GM08714 (cell line): ENCODE measurements at regions not wholly inside any gene's neighbourhood (a gene's known extent, or its start where the extent isn't known, plus 50 kb on each side); places are given as distances from the start of the nearest gene placed in this dataset.
A peak's percentile ranks its signal among the peaks of the same experiment; 100 is the strongest.
"Not testable (repeated sequence)": the region's sequence is repeated elsewhere in the genome, so short reads cannot be mapped to it uniquely, and the experiment has no call there.

ENCODE experiments used
- H3K4me3 ChIP-seq: fragments of 200-500 bp; sonication (Bioruptor generic); 2 replicates; pipeline ENCODE4 v1.5.1; 2014; ENCODE audit warnings: mild to moderate bottlenecking, low read length, inconsistent platforms
- ZNF274 ChIP-seq: IDR thresholded peaks from 2 replicates; pipeline ENCODE4 v1.6.1; 2012; ENCODE audit warnings: mild to moderate bottlenecking, low read depth, low read length

DNA sequence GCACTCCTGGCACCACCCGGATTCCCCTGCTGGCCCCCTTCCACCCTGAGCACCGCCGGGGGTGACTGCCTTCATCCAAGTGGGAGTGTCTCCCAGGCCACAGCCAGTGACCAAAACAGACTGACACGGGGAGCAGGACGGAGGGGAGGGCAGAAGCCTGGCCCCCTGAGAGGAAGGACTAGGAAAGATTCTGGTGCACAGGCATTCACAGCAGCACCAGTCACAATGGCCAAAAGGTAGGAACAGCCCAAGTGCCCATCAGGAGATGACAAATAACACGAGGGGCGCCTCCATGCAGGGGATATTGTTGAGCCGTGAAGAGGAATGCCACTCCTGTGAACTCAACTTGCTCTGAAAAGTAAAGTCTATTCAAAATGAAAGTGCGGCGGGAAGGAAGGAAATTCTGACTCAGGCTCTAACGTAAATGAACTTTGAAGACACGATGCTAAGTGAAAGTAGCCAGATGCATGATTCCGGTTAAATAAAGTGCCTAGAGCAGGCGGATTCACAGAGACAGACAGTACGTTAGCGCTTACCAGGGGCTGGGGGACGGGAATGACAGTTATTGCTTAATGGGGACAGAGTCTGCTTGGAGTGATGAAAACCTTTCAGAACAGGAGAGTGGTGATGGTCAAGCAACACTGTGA, 146.1 kb upstream of the NCOR2 start:
- peak overlapping the region; percentile 15; the same call in 1 of the 2 replicates for H3K4me3 ChIP-seq

DNA sequence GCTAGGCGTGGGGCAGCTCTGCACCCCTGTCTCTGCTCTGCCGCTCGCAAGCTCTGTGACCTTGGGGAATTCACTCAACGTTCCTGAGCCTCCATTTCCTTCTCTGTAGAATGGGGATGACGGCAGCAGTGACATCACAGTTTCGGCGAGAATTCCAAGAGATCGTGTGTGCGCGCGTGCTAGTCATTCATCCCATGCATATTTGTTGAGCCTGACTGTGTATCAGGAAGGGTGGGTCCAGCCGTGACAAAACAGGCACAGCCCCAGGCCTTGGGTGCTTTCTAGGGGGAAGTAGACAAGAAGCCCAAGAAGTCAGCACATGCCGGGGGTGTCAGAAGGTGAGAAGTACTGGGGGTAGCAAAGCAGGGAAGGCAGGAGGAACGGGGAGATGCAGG, 145.6 kb upstream of the NCOR2 start:
- H3K4me3 ChIP-seq, result no peak overlapping the region
- TF ChIP-seq ZNF274, result no peak

More for the DNA sequence above, 146.1 kb upstream of the NCOR2 start:
- TF ChIP-seq ZNF274, result no peak

DNA sequence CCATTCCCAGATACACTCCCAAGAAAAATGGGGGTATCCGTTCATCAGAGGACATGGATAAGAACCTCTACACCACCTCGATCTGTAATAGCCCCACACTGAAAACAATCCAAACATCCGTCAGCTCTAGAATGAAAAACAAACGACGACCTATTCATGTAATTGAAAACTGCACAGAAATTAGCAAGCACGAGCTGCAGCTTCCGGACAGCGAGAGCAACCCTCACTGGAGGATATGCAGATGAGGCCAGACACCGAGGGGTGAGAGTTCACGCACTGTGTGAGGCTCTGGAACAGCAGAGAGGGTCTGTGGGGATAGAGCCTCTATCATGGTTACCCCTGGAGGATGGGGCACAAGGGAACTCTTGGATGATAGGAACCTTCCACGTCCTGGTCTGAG, 143.9 kb upstream of the NCOR2 start:
- no peak overlapping the region for H3K4me3 ChIP-seq
- no peak for TF ChIP-seq ZNF274

DNA sequence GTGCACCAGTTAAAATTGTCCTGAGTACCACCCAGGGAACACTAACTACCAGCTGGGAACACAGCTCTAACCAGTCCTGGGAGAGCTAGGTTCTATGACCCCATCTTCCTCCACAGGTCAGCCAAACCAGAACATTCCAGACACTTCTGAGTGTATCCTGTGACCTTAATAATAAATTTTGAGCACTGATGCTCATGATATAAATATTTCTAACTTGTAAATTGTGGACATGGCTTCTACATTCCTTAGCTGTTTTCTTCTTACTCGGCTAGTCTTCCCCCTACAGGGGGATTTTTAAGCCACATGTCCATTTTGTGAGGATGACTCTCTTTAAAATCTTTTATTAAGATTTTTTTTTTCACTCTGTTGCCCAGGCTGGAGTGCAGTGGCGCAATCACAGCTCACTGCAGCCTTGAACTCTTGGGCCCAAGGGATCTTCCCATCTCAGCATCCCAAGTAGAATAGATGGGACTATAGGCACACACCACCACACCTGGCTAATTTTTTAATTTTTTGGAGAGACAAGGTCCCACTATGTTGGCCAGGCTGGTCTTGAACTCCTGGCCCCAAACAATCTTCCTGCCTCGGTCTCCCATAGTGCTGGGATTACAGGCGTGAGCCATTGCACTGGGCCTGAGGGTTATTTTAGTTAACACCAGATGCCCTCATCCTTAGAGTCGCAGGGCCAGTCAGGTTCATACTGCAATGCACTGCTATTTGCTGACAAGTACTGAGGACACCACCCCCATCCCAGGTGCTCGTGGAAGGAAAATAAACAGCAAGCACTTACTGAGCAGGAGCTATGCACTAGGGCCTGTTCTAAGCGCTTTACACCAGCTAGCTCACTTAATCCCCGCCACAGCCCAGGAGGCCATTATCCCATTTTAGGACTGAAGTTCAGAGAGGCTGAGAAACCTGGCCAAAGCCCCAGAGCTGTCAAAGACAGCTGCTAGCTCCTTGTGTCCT, 142.6 kb upstream of the NCOR2 start:
- no peak overlapping the region for H3K4me3 ChIP-seq
- TF ChIP-seq ZNF274, result no peak

DNA sequence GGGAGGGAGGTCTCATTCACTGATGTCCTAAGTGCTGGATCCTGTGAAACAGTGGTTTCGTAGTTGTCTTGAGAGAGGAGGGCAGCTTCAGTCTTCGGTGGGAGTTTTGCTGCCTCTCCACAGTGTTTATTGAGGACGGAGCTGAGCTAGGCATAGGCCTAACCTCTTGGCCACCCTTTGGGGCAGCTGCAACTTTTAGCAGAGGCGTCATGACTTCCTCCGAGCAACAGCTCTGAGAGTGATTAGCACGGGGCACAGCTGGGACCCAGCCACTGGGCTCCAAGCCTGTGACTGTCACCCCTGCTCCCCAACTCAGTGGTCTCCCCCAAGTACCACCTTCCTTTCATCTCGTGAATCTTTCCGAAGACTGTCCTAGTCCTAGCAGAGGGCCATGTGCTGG, 139.9 kb upstream of the NCOR2 start:
- no peak for TF ChIP-seq ZNF274

DNA sequence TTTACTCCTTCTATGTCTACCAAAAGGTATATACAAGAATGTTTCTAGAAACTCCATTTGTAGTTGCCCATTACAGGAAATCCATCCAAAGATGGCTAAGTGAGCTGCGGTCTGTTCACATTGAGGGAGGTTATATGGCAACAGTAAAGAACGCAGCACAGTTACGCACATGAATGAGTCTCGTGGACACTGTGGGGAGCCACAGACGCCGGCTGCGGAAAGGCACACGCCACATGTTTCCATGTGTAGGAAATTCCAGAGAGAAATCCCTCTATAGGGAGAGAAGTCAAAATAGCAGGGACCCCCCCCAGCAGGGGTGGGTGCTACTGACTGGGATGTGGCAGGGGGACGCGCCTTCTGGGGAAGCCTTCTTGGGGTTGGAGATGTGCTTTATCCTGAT, 139.0 kb upstream of the NCOR2 start:
- H3K4me3 ChIP-seq, result no peak overlapping the region
- no peak for TF ChIP-seq ZNF274

More for the DNA sequence above, 139.9 kb upstream of the NCOR2 start:
- no peak overlapping the region for H3K4me3 ChIP-seq

DNA sequence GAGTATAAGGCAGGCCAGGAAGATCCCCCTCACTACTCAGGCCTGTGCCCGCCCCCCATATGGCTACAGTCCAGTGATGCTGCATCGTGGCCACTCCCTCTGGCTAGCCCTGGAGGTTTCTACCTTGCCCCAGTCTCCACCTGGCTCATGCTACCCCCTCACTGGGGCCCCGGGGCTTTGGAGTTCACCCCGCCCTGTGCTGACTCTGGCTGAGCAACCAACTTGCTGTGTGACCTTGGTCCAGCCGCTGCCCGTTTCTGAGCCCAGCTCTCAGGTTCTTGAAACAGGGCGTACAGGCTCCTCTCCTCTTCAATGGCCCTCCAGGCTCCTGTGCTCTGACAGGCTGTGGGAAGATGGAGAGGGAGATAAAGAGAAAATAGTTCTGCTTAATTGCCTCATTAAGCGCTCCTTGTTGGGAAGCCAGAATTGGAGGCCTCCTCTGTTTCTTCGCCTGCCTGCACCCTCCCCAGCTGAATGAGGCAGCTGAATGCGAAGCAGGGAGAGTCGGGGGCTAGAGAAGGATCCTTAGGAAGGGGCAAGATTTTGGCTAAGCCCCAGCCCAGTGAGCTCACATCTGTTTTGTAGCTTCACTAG, 138.2 kb upstream of the NCOR2 start:
- no peak overlapping the region for H3K4me3 ChIP-seq
- no peak for TF ChIP-seq ZNF274

DNA sequence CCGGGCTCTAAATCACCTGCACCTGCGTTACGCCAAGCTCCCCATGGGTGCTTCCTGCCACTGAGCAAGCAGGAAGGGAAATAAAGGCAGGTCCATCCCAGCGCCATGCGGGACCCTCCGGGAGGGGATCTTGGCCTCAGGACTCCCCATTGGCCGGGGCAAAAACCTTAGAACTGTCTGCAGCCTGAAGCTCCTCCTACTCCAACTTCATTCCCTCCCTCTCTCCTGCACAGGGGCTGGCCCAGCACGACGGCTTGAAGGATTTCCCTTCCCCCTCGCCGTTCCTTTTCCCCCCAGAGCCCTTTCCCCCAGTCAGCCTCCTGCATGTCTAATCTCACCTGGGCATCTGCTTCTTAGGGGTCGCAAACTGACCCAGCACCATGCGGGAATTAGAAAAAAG, 137.2 kb upstream of the NCOR2 start:
- H3K4me3 ChIP-seq, result no peak overlapping the region

DNA sequence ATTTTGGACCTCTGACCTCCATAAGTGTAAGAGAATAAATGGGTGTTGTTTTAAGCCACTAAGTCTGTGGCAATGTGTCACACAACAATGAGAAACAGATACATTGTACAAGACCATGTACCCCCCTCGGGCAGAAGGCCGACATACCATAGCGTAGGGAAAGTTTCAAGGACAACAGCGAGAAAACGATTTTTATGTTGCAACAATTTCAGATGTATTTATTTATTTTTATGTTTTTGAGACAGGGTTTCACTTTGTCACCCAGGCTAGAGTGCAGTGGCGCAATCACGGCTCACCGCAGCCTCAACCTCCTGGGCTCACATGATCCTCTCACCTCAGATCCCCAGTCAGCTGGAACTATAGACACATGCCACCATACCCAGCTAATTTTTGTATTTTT, 136.4 kb upstream of the NCOR2 start:
- TF ChIP-seq ZNF274, result no peak
- H3K4me3 ChIP-seq, result no peak overlapping the region

More for the DNA sequence above, 137.2 kb upstream of the NCOR2 start:
- TF ChIP-seq ZNF274, result no peak

DNA sequence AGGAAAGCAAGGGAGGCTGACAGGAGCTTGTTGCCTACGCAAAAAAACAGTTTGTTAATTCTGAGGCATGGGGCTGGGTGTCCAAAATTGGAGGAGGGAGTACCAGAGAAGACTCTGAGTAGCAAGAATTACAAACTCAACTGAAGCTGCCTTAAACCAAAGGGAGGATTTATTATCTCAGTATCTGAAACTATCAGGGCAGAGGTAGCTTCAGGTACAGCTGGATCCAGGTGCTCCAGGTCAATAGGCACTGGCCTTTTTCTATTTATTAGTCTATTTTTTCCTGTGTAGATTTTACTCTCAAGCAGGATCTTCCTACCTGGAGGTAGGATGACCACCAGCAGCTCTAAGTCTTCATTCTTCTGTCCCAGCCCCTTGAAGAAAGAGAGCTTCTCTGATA, 135.3 kb upstream of the NCOR2 start:
- no peak overlapping the region for H3K4me3 ChIP-seq
- TF ChIP-seq ZNF274, result no peak

DNA sequence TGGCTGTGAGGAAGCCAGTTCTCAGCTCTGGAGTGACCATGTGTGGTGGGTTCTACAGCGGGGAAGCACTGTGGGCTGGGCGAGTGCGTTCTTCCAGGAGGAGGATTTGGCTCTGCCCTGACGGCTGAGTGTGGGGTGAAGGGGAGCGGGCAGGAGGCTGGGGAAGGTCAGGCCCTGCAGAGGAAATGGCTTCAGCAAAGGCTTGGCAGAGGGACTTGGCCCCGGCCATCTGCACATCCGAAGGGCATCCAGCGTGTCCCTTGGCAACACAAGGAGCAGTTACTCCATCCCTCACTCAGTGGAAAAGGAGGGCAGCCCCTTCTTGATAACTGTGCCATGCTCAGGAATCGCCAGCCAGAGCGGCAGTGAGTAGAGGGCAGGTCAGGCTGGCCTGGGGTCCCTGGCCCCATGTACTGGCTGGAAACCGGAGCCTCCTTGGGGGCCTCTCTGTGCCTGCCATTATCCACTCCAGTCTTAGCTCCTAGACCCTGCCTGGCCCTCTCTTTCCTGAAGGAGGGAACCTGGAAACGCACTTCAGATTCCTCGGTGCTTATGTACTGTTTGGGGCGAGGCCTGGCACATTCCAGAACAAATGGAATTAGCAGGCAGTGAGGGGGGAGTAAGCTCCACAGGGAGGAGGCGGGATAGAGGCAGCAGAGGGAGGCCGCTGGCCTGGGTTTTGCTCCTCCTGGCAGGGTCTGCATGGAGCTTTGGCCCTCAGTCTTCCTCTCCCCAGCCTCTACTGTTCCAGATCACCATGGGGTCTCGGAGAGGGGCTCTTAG, 133.6 kb upstream of the NCOR2 start:
- H3K4me3 ChIP-seq, result no peak overlapping the region
- TF ChIP-seq ZNF274, result no peak

DNA sequence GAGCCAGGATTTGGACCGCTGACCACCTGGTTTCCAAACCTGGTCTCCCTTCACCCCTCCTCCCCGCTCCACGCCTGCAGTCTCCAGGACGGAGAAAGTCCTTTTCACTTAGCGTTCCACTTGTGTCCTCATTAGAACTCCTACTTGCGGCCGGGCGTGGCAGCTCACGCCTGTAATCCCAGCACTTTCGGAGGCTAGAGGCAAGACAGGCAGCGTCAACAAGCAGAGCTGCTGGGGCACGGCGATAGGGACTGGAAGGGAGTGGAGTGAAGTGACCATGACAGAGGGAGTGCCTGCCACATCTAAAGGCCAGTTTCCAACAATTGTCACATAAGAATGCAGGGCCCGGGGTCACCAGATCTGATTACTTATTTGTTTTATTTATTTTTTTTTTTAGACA, 132.5 kb upstream of the NCOR2 start:
- TF ChIP-seq ZNF274, result no peak
- no peak overlapping the region for H3K4me3 ChIP-seq

DNA sequence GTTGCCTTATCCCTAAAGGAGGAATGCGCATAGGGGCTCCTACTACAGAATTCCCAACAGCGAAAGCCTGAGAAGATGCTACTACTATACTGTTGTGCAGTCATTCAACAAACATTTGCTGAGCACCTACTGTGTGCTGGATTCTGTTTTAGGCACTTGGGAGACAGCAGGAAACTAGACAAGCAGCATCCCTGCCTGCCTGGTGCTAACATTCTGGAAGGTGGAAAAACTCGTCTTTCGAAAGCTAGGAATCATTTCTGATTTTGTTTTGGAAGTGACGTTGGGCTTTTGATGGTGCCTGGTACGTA, 131.5 kb upstream of the NCOR2 start:
- no peak overlapping the region for H3K4me3 ChIP-seq

DNA sequence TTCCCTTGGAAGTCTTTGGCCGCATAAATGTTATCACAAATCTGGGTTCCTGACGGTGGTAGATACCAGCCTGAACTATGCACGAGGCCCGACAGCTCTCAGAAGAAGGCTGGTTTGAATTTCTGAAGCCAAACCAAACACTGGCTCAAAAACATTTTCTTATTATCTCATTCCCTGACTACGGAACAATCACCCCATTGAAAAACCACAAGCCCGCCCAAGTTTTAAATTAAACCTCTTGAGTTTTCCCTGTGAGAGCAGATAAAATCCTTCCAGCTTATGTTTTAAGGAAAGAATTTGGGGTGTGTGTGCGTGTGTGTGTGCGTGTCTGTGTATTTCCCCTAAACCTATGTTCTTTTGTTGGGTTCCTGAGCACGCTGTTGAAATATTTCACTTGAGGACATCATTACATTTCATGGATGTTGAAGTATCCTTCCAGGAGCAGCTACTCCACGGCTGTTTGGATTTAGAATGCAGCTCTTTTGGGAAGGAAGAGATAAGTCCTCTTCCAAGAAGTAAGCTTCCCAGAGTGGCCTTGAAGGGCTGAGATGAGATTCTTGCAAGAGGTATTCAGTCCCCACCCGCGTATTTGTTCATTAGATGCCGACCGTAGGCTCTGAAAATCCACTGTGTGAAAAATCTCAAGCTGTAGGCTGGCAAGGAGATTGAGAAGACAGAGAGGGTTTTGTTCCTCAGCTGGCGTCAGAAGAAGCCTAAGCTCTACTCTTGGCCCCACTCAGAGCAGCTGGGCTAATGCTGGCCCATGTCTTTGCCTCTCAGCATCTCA, 131.0 kb upstream of the NCOR2 start:
- no peak overlapping the region for H3K4me3 ChIP-seq
- TF ChIP-seq ZNF274, result no peak

More for the DNA sequence above, 131.5 kb upstream of the NCOR2 start:
- TF ChIP-seq ZNF274, result no peak

DNA sequence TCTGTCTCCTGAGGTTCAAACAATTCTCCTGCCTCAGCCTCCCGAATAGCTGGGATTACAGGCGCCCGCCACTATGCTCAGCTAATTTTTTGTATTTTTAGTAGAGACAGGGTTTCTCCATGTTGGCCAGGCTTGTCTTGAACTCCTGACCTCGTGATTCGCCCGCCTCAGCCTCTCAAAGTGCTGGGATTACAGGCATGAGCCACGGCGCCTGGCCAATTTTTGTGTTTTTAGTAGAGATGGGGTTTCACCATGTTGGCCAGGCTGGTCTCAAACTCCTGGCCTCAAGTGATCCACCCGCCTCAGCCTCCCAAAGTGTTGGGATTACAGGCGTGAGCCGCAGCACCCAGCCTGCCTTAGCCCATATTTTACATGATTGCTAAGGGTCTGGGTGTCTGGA, 130.3 kb upstream of the NCOR2 start:
- H3K4me3 ChIP-seq, result not testable (repeated sequence)
